Tibial artery (tissue), 4 donors: ENCODE measurements at regions not wholly inside any gene's neighbourhood (a gene's known extent, or its start where the extent isn't known, plus 50 kb on each side); places are given as distances from the start of the nearest gene placed in this dataset.

ENCODE experiments used
- DNase-seq, 2 donors: peaks; one replicate each; pipeline ENCODE4 v3.0.0-alpha.2; 2019
- H3K27ac ChIP-seq, 2 donors: fragments of 200-600 bp; sonication (generic) in 1 of 2; 1 replicate in 1 of 2; 2 replicates in 1 of 2; pipeline ENCODE4 v1.5.1; 2018 to 2019; ENCODE audit warnings: mild to moderate bottlenecking in 1 of 2
- H3K27me3 ChIP-seq, 2 donors: fragments of 200-600 bp; sonication (generic) in 1 of 2; one replicate each; pipeline versions ENCODE4 v1.5.1 to v1.6.0; 2016 to 2019
- H3K36me3 ChIP-seq, 3 donors: fragments of 200-600 bp; sonication (generic) in 2 of 3; one replicate each; pipeline ENCODE4 v1.5.1; 2016 to 2019; ENCODE audit warnings: mild to moderate bottlenecking in 2 of 3
- H3K4me1 ChIP-seq, 4 donors: fragments of 200-600 bp; sonication (generic) in 2 of 4; 1 replicate in 3 of 4; 2 replicates in 1 of 4; pipeline ENCODE4 v1.5.1; 2016 to 2019
- H3K4me3 ChIP-seq, 2 donors: fragments of 200-600 bp; sonication (generic) in 1 of 2; 1 replicate in 1 of 2; 2 replicates in 1 of 2; pipeline ENCODE4 v1.5.1; 2018 to 2019; ENCODE audit warnings: mild to moderate bottlenecking in 2 of 2
- H3K9me3 ChIP-seq, 3 donors: fragments of 200-600 bp; sonication (generic) in 1 of 3; one replicate each; pipeline ENCODE4 v1.5.1; 2016 to 2019
- CTCF ChIP-seq, 2 experiments: fragments of 200-600 bp in 1 of 2; fragments of 450-650 bp in 1 of 2; IDR thresholded peaks; one replicate each; pipeline ENCODE4 v1.5.1; 2017 to 2019; ENCODE audit warnings: antibody characterized with exemption in 2 of 2, mild to moderate bottlenecking in 1 of 2, moderate library complexity in 1 of 2
- intact Hi-C: fragments of 100-400 bp; cut with DNase I; formaldehyde crosslinking; loops from one replicate; pipeline ENCODE4 v1.15.0; 2023; ENCODE audit warnings: low total_unique reads

GRCh38 chr5:125185740-125186139 is 439.3 kb upstream of the ZNF608 start:
- Histone ChIP-seq H3K4me3 (no peak overlapping the region), H3K27me3 (no peaks in the 10 kb centered on the region), H3K9me3 (no peaks in the 10 kb centered on the region), H3K27ac (no peak overlapping the region), H3K36me3 (no peaks in the 10 kb centered on the region), H3K4me1 (no peaks in the 10 kb centered on the region)
- intact Hi-C loops, result no loop called here
- no peak for TF ChIP-seq CTCF (IDR thresholded peaks at IDR 0.05)
- no peak for DNase-seq

- no peak for DNase-seq
- Histone ChIP-seq H3K4me3 (no peak overlapping the region), H3K9me3 (no peaks in the 10 kb centered on the region), H3K4me1 (no peaks in the 10 kb centered on the region), H3K27me3 (no peaks in the 10 kb centered on the region), H3K36me3 (no peaks in the 10 kb centered on the region), H3K27ac (no peak overlapping the region)
- intact Hi-C loops, result no loop called here
- no peak for TF ChIP-seq CTCF (IDR thresholded peaks at IDR 0.05)
These were observed 440.5 kb upstream of the ZNF608 start for GRCh38 chr5:125186911-125187375.

- Histone ChIP-seq H3K36me3 (no peaks in the 10 kb centered on the region), H3K27ac (no peak overlapping the region), H3K4me1 (no peaks in the 10 kb centered on the region), H3K27me3 (no peaks in the 10 kb centered on the region), H3K9me3 (no peaks in the 10 kb centered on the region), H3K4me3 (no peak overlapping the region)
- DNase-seq, result no peak
- no peak for TF ChIP-seq CTCF (IDR thresholded peaks at IDR 0.05)
- intact Hi-C loops, result no loop called here
These were observed 443.1 kb upstream of the ZNF608 start for GRCh38 chr5:125189531-125189941.

- TF ChIP-seq CTCF (IDR thresholded peaks at IDR 0.05), result no peak
- no peak for DNase-seq
- no peaks in the 10 kb centered on the region for H3K4me1 ChIP-seq
- intact Hi-C loops, result no loop called here
- H3K4me3 ChIP-seq, result no peak overlapping the region
- H3K9me3 ChIP-seq, result no peaks in the 10 kb centered on the region
- H3K36me3 ChIP-seq, result no peaks in the 10 kb centered on the region
- H3K27ac ChIP-seq, result no peak overlapping the region
- no peaks in the 10 kb centered on the region for H3K27me3 ChIP-seq
These were observed 444.0 kb upstream of the ZNF608 start for GRCh38 chr5:125190232-125191087.

- TF ChIP-seq CTCF (IDR thresholded peaks at IDR 0.05), result no peak
- H3K4me1 ChIP-seq, result peaks cover 0 to 4% (median 0%) of the 10 kb centered on the region in 4 donors
- no peak for DNase-seq
- H3K27ac ChIP-seq, result no peak overlapping the region
- no peaks in the 10 kb centered on the region for H3K9me3 ChIP-seq
- H3K4me3 ChIP-seq, result no peak overlapping the region
- intact Hi-C loops, result no loop called here
- H3K36me3 ChIP-seq, result no peaks in the 10 kb centered on the region
- no peaks in the 10 kb centered on the region for H3K27me3 ChIP-seq
These were observed 448.4 kb upstream of the ZNF608 start for GRCh38 chr5:125194883-125195282.
